H9 (cell line): ENCODE measurements at regions not wholly inside any gene's neighbourhood (a gene's known extent, or its start where the extent isn't known, plus 50 kb on each side); places are given as distances from the start of the nearest gene placed in this dataset.
A peak's percentile ranks its signal among the peaks of the same experiment; 100 is the strongest.

Experiments
- DNase-seq: peaks from one replicate; pipeline ENCODE4 v3.0.0-alpha.2; 2017
- H2AFZ ChIP-seq: one replicate; pipeline ENCODE4 v1.6.1; 2013; ENCODE audit warnings: mild to moderate bottlenecking, low read length, control low read depth, moderate library complexity
- H2AK5ac ChIP-seq: 2 replicates; pipeline ENCODE4 v1.6.1; 2013; ENCODE audit warnings: low read length, control low read depth, mixed read lengths; ENCODE audit not compliant: insufficient read length
- H2BK120ac ChIP-seq: one replicate; pipeline ENCODE4 v1.6.1; 2013; ENCODE audit warnings: low read depth, mild to moderate bottlenecking, low read length, control low read depth, inconsistent platforms; ENCODE audit not compliant: poor library complexity, severe bottlenecking
- H2BK12ac ChIP-seq: 2 replicates; pipeline ENCODE4 v1.6.1; 2013; ENCODE audit warnings: low read length, control low read depth, mixed read lengths, low read depth; ENCODE audit not compliant: insufficient read length
- H2BK15ac ChIP-seq: 2 replicates; pipeline ENCODE4 v1.6.1; 2013; ENCODE audit warnings: low read depth, low read length, control low read depth
- H2BK20ac ChIP-seq: one replicate; pipeline ENCODE4 v1.6.1; 2013; ENCODE audit warnings: low read depth, mild to moderate bottlenecking, low read length, control low read depth, inconsistent platforms; ENCODE audit not compliant: poor library complexity, severe bottlenecking
- H2BK5ac ChIP-seq: 2 replicates; pipeline ENCODE4 v1.6.1; 2013; ENCODE audit warnings: low read length, control low read depth, mixed read lengths; ENCODE audit not compliant: insufficient read length
- H3K14ac ChIP-seq: 2 replicates; pipeline ENCODE4 v1.6.1; 2013; ENCODE audit warnings: low read length, control low read depth; ENCODE audit not compliant: insufficient read depth
- H3K18ac ChIP-seq: 2 replicates; pipeline ENCODE4 v1.6.1; 2013; ENCODE audit warnings: low read depth, mild to moderate bottlenecking, mixed read lengths, low read length, control low read depth; ENCODE audit not compliant: insufficient read length
- H3K23ac ChIP-seq: 2 replicates; pipeline ENCODE4 v1.6.1; 2013; ENCODE audit warnings: low read length, control low read depth, mixed read lengths, low read depth; ENCODE audit not compliant: insufficient read length
- H3K23me2 ChIP-seq: 2 replicates; pipeline ENCODE4 v1.6.1; 2013; ENCODE audit warnings: low read depth, mild to moderate bottlenecking, mixed read lengths, low read length, control low read depth; ENCODE audit not compliant: insufficient read length, poor library complexity, severe bottlenecking
- H3K27ac ChIP-seq: 2 replicates; pipeline ENCODE4 v1.5.1; 2013; ENCODE audit warnings: low read length, control low read depth, mixed read lengths, low read depth; ENCODE audit not compliant: insufficient read length
- H3K27me3 ChIP-seq: 2 replicates; pipeline ENCODE4 v1.6.1; 2013; ENCODE audit warnings: low read length, control low read depth, inconsistent platforms; ENCODE audit not compliant: insufficient read depth
- H3K4ac ChIP-seq: 2 replicates; pipeline ENCODE4 v1.6.1; 2013; ENCODE audit warnings: low read depth, mild to moderate bottlenecking, control low read depth, inconsistent platforms, low read length, moderate library complexity
- H3K4me1 ChIP-seq: 2 replicates; pipeline ENCODE4 v1.6.1; 2013; ENCODE audit warnings: low read length, control low read depth, inconsistent platforms; ENCODE audit not compliant: insufficient read depth
- H3K4me2 ChIP-seq: 2 replicates; pipeline ENCODE4 v1.6.1; 2013; ENCODE audit warnings: low read length, control low read depth, mixed read lengths; ENCODE audit not compliant: insufficient read length, insufficient read depth
- H3K56ac ChIP-seq: 2 replicates; pipeline ENCODE4 v1.6.1; 2013; ENCODE audit warnings: low read depth, mild to moderate bottlenecking, mixed read lengths, low read length, control low read depth; ENCODE audit not compliant: insufficient read length
- H3K79me1 ChIP-seq: 2 replicates; pipeline ENCODE4 v1.6.1; 2013; ENCODE audit warnings: low read depth, mild to moderate bottlenecking, moderate library complexity, low read length, control low read depth, inconsistent platforms; ENCODE audit not compliant: insufficient read depth, poor library complexity, severe bottlenecking
- H3K79me2 ChIP-seq: 2 replicates; pipeline ENCODE4 v1.6.1; 2013; ENCODE audit warnings: low read length, control low read depth, inconsistent platforms; ENCODE audit not compliant: insufficient read depth
- H3K9ac ChIP-seq: 2 replicates; pipeline ENCODE4 v1.6.1; 2013; ENCODE audit warnings: low read length, control low read depth, mixed read lengths; ENCODE audit not compliant: insufficient read length; ENCODE audit errors: extremely low read depth
- H3K9me3 ChIP-seq: one replicate; pipeline ENCODE4 v1.6.1; 2013; ENCODE audit warnings: low read depth, low read length, inconsistent platforms; ENCODE audit not compliant: control insufficient read depth
- H3T11ph ChIP-seq: one replicate; pipeline ENCODE4 v1.6.1; 2013; ENCODE audit warnings: mild to moderate bottlenecking, low read length, control low read depth, inconsistent platforms
- H4K20me1 ChIP-seq: one replicate; pipeline ENCODE4 v1.6.1; 2013; ENCODE audit not compliant: control insufficient read depth, insufficient read length, insufficient read depth
- H4K5ac ChIP-seq: 2 replicates; pipeline ENCODE4 v1.6.1; 2013; ENCODE audit warnings: low read depth, mild to moderate bottlenecking, mixed read lengths, low read length, control low read depth; ENCODE audit not compliant: insufficient read length
- H4K8ac ChIP-seq: replicated peaks from 2 replicates; pipeline ENCODE4 v1.6.1; 2013; ENCODE audit warnings: low read length, control low read depth, mixed read lengths, low read depth; ENCODE audit not compliant: insufficient read length
- H4K91ac ChIP-seq: 2 replicates; pipeline ENCODE4 v1.6.1; 2013; ENCODE audit warnings: low read depth, mild to moderate bottlenecking, moderate library complexity, mixed read lengths, low read length, control low read depth; ENCODE audit not compliant: insufficient read length
- H3K27ac Mint-ChIP-seq, 3 experiments: 2 replicates in 2 of 3; 3 replicates in 1 of 3; pipeline ENCODE4 v1.8.0; 2020 to 2021; ENCODE audit warnings: mixed read lengths in 3 of 3, mild to moderate bottlenecking in 1 of 3, moderate library complexity in 1 of 3
- H3K27me3 Mint-ChIP-seq: 2 replicates; pipeline ENCODE4 v1.8.0; 2021; ENCODE audit warnings: low read depth, mild to moderate bottlenecking, moderate library complexity, mixed read lengths
- H3K36me3 Mint-ChIP-seq, 3 experiments: 2 replicates in 2 of 3; 3 replicates in 1 of 3; pipeline ENCODE4 v1.8.0; 2020 to 2021; ENCODE audit warnings: low read depth in 3 of 3, mixed read lengths in 3 of 3; ENCODE audit not compliant: insufficient read depth in 1 of 3
- H3K4me1 Mint-ChIP-seq, 2 experiments: 2 replicates each; pipeline ENCODE4 v1.8.0; 2020; ENCODE audit warnings: mixed read lengths in 2 of 2
- H3K4me3 Mint-ChIP-seq, 2 experiments: 2 replicates in 1 of 2; 3 replicates in 1 of 2; pipeline ENCODE4 v1.8.0; 2020 to 2021; ENCODE audit warnings: mild to moderate bottlenecking in 2 of 2, mixed read lengths in 2 of 2, moderate library complexity in 1 of 2
- H3K9me3 Mint-ChIP-seq, 2 experiments: 2 replicates in 1 of 2; 3 replicates in 1 of 2; pipeline ENCODE4 v1.8.0; 2020; ENCODE audit warnings: mild to moderate bottlenecking in 2 of 2, mixed read lengths in 2 of 2, moderate library complexity in 1 of 2
- CTCF ChIP-seq: fragments of 200-600 bp; sonication (generic); conservative IDR thresholded peaks from 3 replicates; pipeline ENCODE4 v1.8.0; 2021; ENCODE audit warnings: antibody characterized with exemption, mild to moderate bottlenecking
- WGBS: extraction: QIAGEN DNeasy Blood & Tissue Kit; methylation state at CpG from one replicate; pipeline ENCODE4 v1.1.7; 2013; ENCODE audit warnings: missing lambda C conversion rate, low lambda C conversion rate, mixed read lengths; ENCODE audit not compliant: insufficient read length; ENCODE audit errors: extremely low coverage; 5-methylcytosine and 5-hydroxymethylcytosine counted together

GRCh38 chr11:112464949-112465348 lies 204.3 kb upstream of the PLET1 start:
- Histone ChIP-seq H3T11ph (no peak overlapping the region), H3K27me3 (no peaks in the 10 kb centered on the region), H3K27ac (no peak overlapping the region), H3K79me2 (no peaks in the 10 kb centered on the region), H3K4me1 (no peaks in the 10 kb centered on the region), H3K23ac (no peak overlapping the region), H2BK20ac (no peak overlapping the region), H2BK15ac (no peak overlapping the region), H3K23me2 (no peaks in the 10 kb centered on the region), H4K20me1 (no peaks in the 10 kb centered on the region), H3K18ac (no peak overlapping the region), H2BK5ac (no peak overlapping the region), H4K91ac (no peak overlapping the region), H3K56ac (no peak overlapping the region), H3K4ac (no peak overlapping the region), H4K8ac (peak overlapping the region; percentile 47), H3K14ac (no peak overlapping the region), H3K4me2 (no peak overlapping the region), H4K5ac (no peak overlapping the region), H3K79me1 (no peaks in the 10 kb centered on the region), H2BK120ac (no peak overlapping the region), H3K9ac (no peak overlapping the region), H2BK12ac (no peak overlapping the region), H2AK5ac (no peak overlapping the region), H3K9me3 (no peaks in the 10 kb centered on the region), H2AFZ (no peak overlapping the region)
- no peak overlapping the region for H3K27ac Mint-ChIP-seq
- TF ChIP-seq CTCF, result no peak
- 0 out of 4 replicates have a peak, but pooled peaks cover 0 to 3% of the 10 kb centered on the region in 2 experiments for H3K4me1 Mint-ChIP-seq
- peaks cover 0 to 3% of the 10 kb centered on the region in 2 experiments; a peak in 1 of 5 replicates for H3K9me3 Mint-ChIP-seq
- H3K27me3 Mint-ChIP-seq, result no peaks in the 10 kb centered on the region; the same call in none of the 2 replicates
- H3K4me3 Mint-ChIP-seq, result no peak overlapping the region
- no CpG with 5 or more reads among the region's 1 CpG for WGBS
- no peaks in the 10 kb centered on the region for H3K36me3 Mint-ChIP-seq
- no peak for DNase-seq
